Smooth muscle cell (in vitro differentiated cells): ENCODE measurements at regions not wholly inside any gene's neighbourhood (a gene's known extent, or its start where the extent isn't known, plus 50 kb on each side); places are given as distances from the start of the nearest gene placed in this dataset.
"Not testable (repeated sequence)": the region's sequence is repeated elsewhere in the genome, so short reads cannot be mapped to it uniquely, and the experiment has no call there.

Experiments used
- DNase-seq: peaks from one replicate; lab custom pipeline; 2025; ENCODE audit not compliant: unreplicated experiment; lab: John Stamatoyannopoulos, UW
- H2AFZ ChIP-seq: fragments of 200-600 bp; sonication (generic); 2 replicates; pipeline ENCODE4 v1.6.0; 2016; ENCODE audit warnings: antibody characterized with exemption, low read depth, mild to moderate bottlenecking
- H3F3A ChIP-seq: fragments of 200-600 bp; sonication (generic); 2 replicates; pipeline ENCODE4 v1.6.0; 2017; ENCODE audit warnings: antibody characterized with exemption, low read depth
- H3K27ac ChIP-seq: fragments of 200-600 bp; sonication (generic); 2 replicates; pipeline ENCODE4 v1.5.1; 2016; ENCODE audit warnings: low read depth, mild to moderate bottlenecking
- H3K27me3 ChIP-seq: fragments of 200-600 bp; sonication (generic); 2 replicates; pipeline ENCODE4 v1.6.1; 2016; ENCODE audit warnings: low read depth, mild to moderate bottlenecking
- H3K36me3 ChIP-seq: fragments of 200-600 bp; sonication (generic); 2 replicates; pipeline ENCODE4 v1.5.1; 2016; ENCODE audit warnings: low read depth
- H3K4me1 ChIP-seq: fragments of 200-600 bp; sonication (generic); 2 replicates; pipeline ENCODE4 v1.5.1; 2016; ENCODE audit warnings: low read depth
- H3K4me2 ChIP-seq: fragments of 200-600 bp; sonication (generic); 2 replicates; pipeline ENCODE4 v1.6.0; 2016; ENCODE audit warnings: mild to moderate bottlenecking
- H3K4me3 ChIP-seq: fragments of 200-600 bp; sonication (generic); 2 replicates; pipeline ENCODE4 v1.5.1; 2016; ENCODE audit warnings: mild to moderate bottlenecking
- H3K79me2 ChIP-seq: fragments of 200-600 bp; sonication (generic); 2 replicates; pipeline ENCODE4 v1.6.0; 2016; ENCODE audit warnings: low read depth, mild to moderate bottlenecking
- H3K9ac ChIP-seq: fragments of 200-600 bp; sonication (generic); 2 replicates; pipeline ENCODE4 v1.6.0; 2016; ENCODE audit warnings: low read depth
- H3K9me3 ChIP-seq: fragments of 200-600 bp; sonication (generic); replicated peaks from 2 replicates; pipeline ENCODE4 v1.5.1; 2016; ENCODE audit warnings: low read depth
- H4K20me1 ChIP-seq: fragments of 200-600 bp; sonication (generic); 2 replicates; pipeline ENCODE4 v1.6.0; 2016; ENCODE audit warnings: low read depth
- CTCF ChIP-seq: fragments of 200-600 bp; sonication (generic); IDR thresholded peaks from 2 replicates; pipeline ENCODE4 v1.5.1; 2017; ENCODE audit warnings: borderline replicate concordance, mild to moderate bottlenecking, antibody characterized with exemption; ENCODE audit not compliant: insufficient read depth, poor library complexity, severe bottlenecking
- WGBS: methylation state at CpG from one replicate; pipeline ENCODE4 v1.1.7; 2016; ENCODE audit warnings: low lambda C conversion rate; 5-methylcytosine and 5-hydroxymethylcytosine counted together

- Histone ChIP-seq H3K4me1 (no peaks in the 10 kb centered on the region), H3K9me3 (no peaks in the 10 kb centered on the region), H3K27ac (no peak overlapping the region), H3K79me2 (no peaks in the 10 kb centered on the region), H3K4me2 (no peak overlapping the region), H4K20me1 (no peaks in the 10 kb centered on the region), H3K27me3 (no peaks in the 10 kb centered on the region), H3F3A (no peaks in the 10 kb centered on the region), H3K36me3 (no peaks in the 10 kb centered on the region), H3K9ac (no peak overlapping the region), H3K4me3 (no peak overlapping the region), H2AFZ (no peak overlapping the region)
- 65% methylated on average over 1 of the region's 1 CpG for WGBS
- TF ChIP-seq CTCF: no peak
- no peak for DNase-seq
Observed at GRCh38 chr11:91005458-91005857, 782.6 kb upstream of the CHORDC1 start.

GRCh38 chr11:90997241-90997640 lies 774.4 kb upstream of the CHORDC1 start:
- Histone ChIP-seq H3K4me3 (no peak overlapping the region), H3F3A (no peaks in the 10 kb centered on the region), H3K4me1 (peaks cover 3% of the 10 kb centered on the region), H3K9me3 (no peaks in the 10 kb centered on the region), H3K9ac (no peak overlapping the region), H2AFZ (no peak overlapping the region), H3K27me3 (no peaks in the 10 kb centered on the region), H3K79me2 (no peaks in the 10 kb centered on the region), H3K36me3 (no peaks in the 10 kb centered on the region), H3K27ac (no peak overlapping the region), H3K4me2 (no peak overlapping the region), H4K20me1 (no peaks in the 10 kb centered on the region)
- no peak for TF ChIP-seq CTCF
- DNase-seq: no peak
- WGBS: 79% methylated on average over 3 of the region's 3 CpGs

GRCh38 chr11:90972159-90972558 lies 749.3 kb upstream of the CHORDC1 start:
- 88% methylated on average over 22 of the region's 22 CpGs for WGBS
- not testable (repeated sequence) for H3K9ac ChIP-seq, H3K4me3 ChIP-seq, DNase-seq, H3K36me3 ChIP-seq, H4K20me1 ChIP-seq, H3K79me2 ChIP-seq, H3F3A ChIP-seq, H3K27ac ChIP-seq, H3K4me2 ChIP-seq, H3K4me1 ChIP-seq, H3K9me3 ChIP-seq, H2AFZ ChIP-seq, H3K27me3 ChIP-seq

GRCh38 chr11:90947930-90948329 lies 725.1 kb upstream of the CHORDC1 start:
- DNase-seq: no peak
- Histone ChIP-seq H3K27me3 (no peaks in the 10 kb centered on the region), H3K27ac (no peak overlapping the region), H3K9ac (no peak overlapping the region), H4K20me1 (no peaks in the 10 kb centered on the region), H3K36me3 (no peaks in the 10 kb centered on the region), H3K4me1 (no peaks in the 10 kb centered on the region), H3K79me2 (no peaks in the 10 kb centered on the region), H3K4me2 (no peak overlapping the region), H3F3A (no peaks in the 10 kb centered on the region), H2AFZ (no peak overlapping the region), H3K9me3 (no peaks in the 10 kb centered on the region), H3K4me3 (no peak overlapping the region)
- TF ChIP-seq CTCF: no peak
